ENCODE measurements at regions not wholly inside any gene's neighbourhood (a gene's known extent, or its start where the extent isn't known, plus 50 kb on each side); places are given as distances from the start of the nearest gene placed in this dataset.
"Not testable (repeated sequence)": the region's sequence is repeated elsewhere in the genome, so short reads cannot be mapped to it uniquely, and the experiment has no call there.

- no peak for DNase-seq
These were observed 50.2 kb upstream of the HIVEP1 start for GRCh38 chr6:11961923-11962322.

- no peak for DNase-seq
These were observed 51.0 kb upstream of the HIVEP1 start for GRCh38 chr6:11960909-11961779.

GRCh38 chr6:11956781-11957180, 55.3 kb upstream of the HIVEP1 start:
- no peak for DNase-seq

GRCh38 chr6:11953641-11954040, 58.5 kb upstream of the HIVEP1 start:
- no peak for DNase-seq

- no peak for DNase-seq
These were observed 59.8 kb upstream of the HIVEP1 start for GRCh38 chr6:11952316-11952715.

- DNase-seq = no peak
These were observed 60.2 kb upstream of the HIVEP1 start for GRCh38 chr6:11951868-11952267.

- DNase-seq = no peak
These were observed 62.0 kb upstream of the HIVEP1 start for GRCh38 chr6:11950109-11950508.

GRCh38 chr6:11947575-11947974, 64.5 kb upstream of the HIVEP1 start:
- no peak for DNase-seq

GRCh38 chr6:11947063-11947462, 65.0 kb upstream of the HIVEP1 start:
- peak in 1 of 2 donors; percentile 17 for DNase-seq

GRCh38 chr6:11944111-11944510, 68.0 kb upstream of the HIVEP1 start:
- no peak for DNase-seq

GRCh38 chr6:11943060-11943459, 69.1 kb upstream of the HIVEP1 start:
- no peak for DNase-seq

- no peak for DNase-seq
These were observed 69.8 kb upstream of the HIVEP1 start for GRCh38 chr6:11942185-11942864.

- DNase-seq = not testable (repeated sequence)
These were observed 71.5 kb upstream of the HIVEP1 start for GRCh38 chr6:11940532-11941166.

GRCh38 chr6:11938285-11938890, 73.7 kb upstream of the HIVEP1 start:
- no peak for DNase-seq

GRCh38 chr6:11934638-11935037, 77.5 kb upstream of the HIVEP1 start:
- DNase-seq = no peak

GRCh38 chr6:11932892-11933291, 79.2 kb upstream of the HIVEP1 start:
- not testable (repeated sequence) for DNase-seq

GRCh38 chr6:11931296-11932035, 80.6 kb upstream of the HIVEP1 start:
- DNase-seq = no peak

GRCh38 chr6:11930834-11931233, 81.3 kb upstream of the HIVEP1 start:
- DNase-seq = not testable (repeated sequence)

- no peak for DNase-seq
These were observed 81.9 kb upstream of the HIVEP1 start for GRCh38 chr6:11930240-11930639.

GRCh38 chr6:11929241-11929835, 82.8 kb upstream of the HIVEP1 start:
- DNase-seq = no peak

GRCh38 chr6:11926594-11927407, 85.3 kb upstream of the HIVEP1 start:
- DNase-seq = no peak

All from CD4-positive, alpha-beta T cell treated with Interleukin-4 for 1 hour (primary cell).